Tibial artery (tissue), 4 donors: ENCODE measurements at regions not wholly inside any gene's neighbourhood (a gene's known extent, or its start where the extent isn't known, plus 50 kb on each side); places are given as distances from the start of the nearest gene placed in this dataset.
A peak's percentile ranks its signal among the peaks of the same experiment; 100 is the strongest.
"Not testable (repeated sequence)": the region's sequence is repeated elsewhere in the genome, so short reads cannot be mapped to it uniquely, and the experiment has no call there.

Source experiments
- DNase-seq, 2 donors: peaks; one replicate each; pipeline ENCODE4 v3.0.0-alpha.2; 2019
- H3K27ac ChIP-seq, 2 donors: fragments of 200-600 bp; sonication (generic) in 1 of 2; 1 replicate in 1 of 2; 2 replicates in 1 of 2; pipeline ENCODE4 v1.5.1; 2018 to 2019; ENCODE audit warnings: mild to moderate bottlenecking in 1 of 2
- H3K27me3 ChIP-seq, 2 donors: fragments of 200-600 bp; sonication (generic) in 1 of 2; one replicate each; pipeline versions ENCODE4 v1.5.1 to v1.6.0; 2016 to 2019
- H3K36me3 ChIP-seq, 3 donors: fragments of 200-600 bp; sonication (generic) in 2 of 3; one replicate each; pipeline ENCODE4 v1.5.1; 2016 to 2019; ENCODE audit warnings: mild to moderate bottlenecking in 2 of 3
- H3K4me1 ChIP-seq, 4 donors: fragments of 200-600 bp; sonication (generic) in 2 of 4; 1 replicate in 3 of 4; 2 replicates in 1 of 4; pipeline ENCODE4 v1.5.1; 2016 to 2019
- H3K4me3 ChIP-seq, 2 donors: fragments of 200-600 bp; sonication (generic) in 1 of 2; 1 replicate in 1 of 2; 2 replicates in 1 of 2; pipeline ENCODE4 v1.5.1; 2018 to 2019; ENCODE audit warnings: mild to moderate bottlenecking in 2 of 2
- H3K9me3 ChIP-seq, 3 donors: fragments of 200-600 bp; sonication (generic) in 1 of 3; one replicate each; pipeline ENCODE4 v1.5.1; 2016 to 2019
- CTCF ChIP-seq, 2 experiments: fragments of 200-600 bp in 1 of 2; fragments of 450-650 bp in 1 of 2; IDR thresholded peaks; one replicate each; pipeline ENCODE4 v1.5.1; 2017 to 2019; ENCODE audit warnings: antibody characterized with exemption in 2 of 2, mild to moderate bottlenecking in 1 of 2, moderate library complexity in 1 of 2
- intact Hi-C: fragments of 100-400 bp; cut with DNase I; formaldehyde crosslinking; loops from one replicate; pipeline ENCODE4 v1.15.0; 2023; ENCODE audit warnings: low total_unique reads

DNA sequence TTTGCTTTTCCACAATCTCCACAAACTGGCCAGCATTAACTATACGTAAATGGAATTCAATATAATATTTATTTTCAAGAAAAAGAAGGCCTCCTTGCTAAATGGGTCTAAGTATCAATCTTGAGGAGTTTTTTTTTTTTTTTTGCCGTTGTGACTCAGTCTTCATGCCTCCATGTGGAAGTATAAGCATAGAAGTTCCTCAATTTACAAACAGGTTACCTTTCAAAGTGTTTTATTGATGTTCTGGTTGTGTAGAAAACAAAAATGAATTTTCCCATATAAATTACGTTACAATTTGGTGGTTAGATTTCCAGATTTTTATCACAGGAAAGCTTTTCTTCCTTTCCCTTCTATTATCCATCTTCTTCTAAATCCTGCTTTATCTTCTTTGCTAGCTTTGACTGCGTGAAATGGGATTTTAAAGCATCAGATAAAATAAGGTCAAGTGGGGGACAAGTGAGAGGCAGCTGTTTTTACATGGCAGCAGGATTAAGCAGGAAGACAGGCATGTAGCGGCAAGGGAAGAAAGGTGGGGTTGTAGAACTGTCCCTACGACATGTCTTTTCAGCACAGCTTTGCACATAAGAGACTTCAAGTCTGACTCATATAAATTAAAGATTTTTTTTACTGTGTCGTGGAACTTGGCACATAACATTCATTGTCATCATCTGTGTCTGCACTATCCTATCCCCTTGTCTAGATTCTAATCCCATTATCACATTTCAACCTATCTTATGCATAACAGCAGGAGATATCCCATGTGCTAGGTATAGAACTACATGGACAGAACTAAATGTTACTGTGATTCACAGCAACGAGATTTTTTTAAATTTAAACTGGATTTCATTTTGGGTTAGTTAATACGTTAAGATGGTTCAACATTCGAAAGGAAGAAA lies 135.3 kb upstream of the FAM3C start:
- Histone ChIP-seq H3K4me1 (no peaks in the 10 kb centered on the region), H3K4me3 (no peak overlapping the region), H3K27me3 (no peaks in the 10 kb centered on the region), H3K9me3 (no peaks in the 10 kb centered on the region), H3K36me3 (no peaks in the 10 kb centered on the region), H3K27ac (no peak overlapping the region)
- TF ChIP-seq CTCF (IDR thresholded peaks at IDR 0.05), result no peak
- intact Hi-C loops, result no loop called here
- no peak for DNase-seq

- Histone ChIP-seq H3K36me3 (no peaks in the 10 kb centered on the region), H3K9me3 (no peaks in the 10 kb centered on the region), H3K4me3 (no peak overlapping the region), H3K27ac (no peak overlapping the region), H3K4me1 (no peaks in the 10 kb centered on the region), H3K27me3 (no peaks in the 10 kb centered on the region)
- intact Hi-C loops, result no loop called here
- TF ChIP-seq CTCF (IDR thresholded peaks at IDR 0.05), result no peak
- peak in 1 of 2 donors; percentile 32 for DNase-seq
Observed at GRCh38 chr7:121530227-121531174, 134.4 kb upstream of the FAM3C start.

DNA sequence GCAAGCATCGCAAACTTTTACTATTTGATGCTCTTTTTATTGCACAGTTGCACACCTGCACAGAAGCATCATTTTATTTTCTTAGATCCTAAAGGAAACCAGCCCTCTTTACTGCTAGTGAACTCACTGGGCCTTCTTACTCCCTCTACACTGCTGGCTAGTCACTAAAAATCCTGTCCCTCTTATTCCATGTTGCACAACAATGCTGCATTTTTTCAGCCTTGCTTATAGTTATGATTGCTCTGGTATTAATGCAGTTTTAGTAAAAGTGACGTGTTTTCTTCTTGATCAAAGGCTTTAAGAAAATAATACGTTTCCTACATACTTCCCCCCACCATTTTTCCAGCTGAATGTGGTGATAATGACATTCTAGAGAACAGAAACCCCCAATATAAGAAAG lies 132.9 kb upstream of the FAM3C start:
- Histone ChIP-seq H3K4me3 (no peak overlapping the region), H3K27me3 (no peaks in the 10 kb centered on the region), H3K4me1 (no peaks in the 10 kb centered on the region), H3K36me3 (no peaks in the 10 kb centered on the region), H3K9me3 (no peaks in the 10 kb centered on the region), H3K27ac (no peak overlapping the region)
- no peak for DNase-seq
- intact Hi-C loops, result no loop called here
- TF ChIP-seq CTCF (IDR thresholded peaks at IDR 0.05), result no peak

- H3K27ac ChIP-seq, H3K4me3 ChIP-seq, intact Hi-C loops, H3K4me1 ChIP-seq, DNase-seq, H3K27me3 ChIP-seq, H3K9me3 ChIP-seq, H3K36me3 ChIP-seq: not testable (repeated sequence)
Observed at GRCh38 chr7:121526210-121526609, 130.1 kb upstream of the FAM3C start.

- TF ChIP-seq CTCF (IDR thresholded peaks at IDR 0.05), result no peak
- Histone ChIP-seq H3K36me3 (no peaks in the 10 kb centered on the region), H3K27me3 (no peaks in the 10 kb centered on the region), H3K4me1 (no peaks in the 10 kb centered on the region), H3K4me3 (no peak overlapping the region), H3K9me3 (no peaks in the 10 kb centered on the region), H3K27ac (no peak overlapping the region)
- intact Hi-C loops, result no loop called here
- no peak for DNase-seq
Observed at GRCh38 chr7:121525155-121525819, 129.2 kb upstream of the FAM3C start.
